ENCODE measurements at regions not wholly inside any gene's neighbourhood (a gene's known extent, or its start where the extent isn't known, plus 50 kb on each side); places are given as distances from the start of the nearest gene placed in this dataset.

GRCh38 chr11:37404231-37404630 is 806.2 kb upstream of the RAG2 start:
- Histone ChIP-seq H3K4me2 (replicated peaks; ENCODE audit: extremely low read depth, low read length, poor library complexity, severe bottlenecking) (no peak overlapping the region), H3K36me3 (replicated peaks in 1 of 2; ENCODE audit: control insufficient read depth in 1 of 2, insufficient read depth in 2 of 2, low read length in 2 of 2) (no peaks in the 10 kb centered on the region), H3K4me1 (ENCODE audit: control insufficient read depth in 1 of 2, insufficient read depth in 2 of 2, low read length in 2 of 2) (no peaks in the 10 kb centered on the region), H3K79me2 (ENCODE audit: insufficient read depth, low read length) (no peaks in the 10 kb centered on the region), H3K27ac (ENCODE audit: low read depth in 1 of 2, low read length in 2 of 2) (no peak overlapping the region), H2AFZ (ENCODE audit: insufficient read depth, low read depth, low read length, poor library complexity, severe bottlenecking) (no peak overlapping the region), H3K27me3 (ENCODE audit: control insufficient read depth in 2 of 2, insufficient read depth in 2 of 2, low read length in 2 of 2) (no peaks in the 10 kb centered on the region), H3K4me3 (replicated peaks in 1 of 3; ENCODE audit: low read depth in 2 of 3, low read length in 3 of 3) (no peak overlapping the region), H3K9ac (ENCODE audit: insufficient read depth, low read length, poor library complexity, severe bottlenecking) (no peak overlapping the region), H3K9me3 (replicated peaks in 1 of 2; ENCODE audit: control insufficient read depth in 1 of 2, insufficient read depth in 1 of 2, low read length in 2 of 2) (peaks cover 0 to 2% of the 10 kb centered on the region in 2 donors), H4K20me1 (ENCODE audit: insufficient read depth, low read length) (no peaks in the 10 kb centered on the region)
- Mint-ChIP-seq H3K4me3 (no peak overlapping the region), H3K4me1 (no peaks in the 10 kb centered on the region), H3K27ac (no peak overlapping the region), H3K36me3 (no peaks in the 10 kb centered on the region), H3K9me3 (peaks cover 0 to 6% (median 0%) of the 10 kb centered on the region in 7 donors), H3K27me3 (ENCODE audit: low read depth in 3 of 3) (peaks cover 0 to 1% (median 0%) of the 10 kb centered on the region in 3 donors)
- intact Hi-C loops (cut with micrococcal nuclease), result no loop called here
- TF ChIP-seq, protein P1, sequence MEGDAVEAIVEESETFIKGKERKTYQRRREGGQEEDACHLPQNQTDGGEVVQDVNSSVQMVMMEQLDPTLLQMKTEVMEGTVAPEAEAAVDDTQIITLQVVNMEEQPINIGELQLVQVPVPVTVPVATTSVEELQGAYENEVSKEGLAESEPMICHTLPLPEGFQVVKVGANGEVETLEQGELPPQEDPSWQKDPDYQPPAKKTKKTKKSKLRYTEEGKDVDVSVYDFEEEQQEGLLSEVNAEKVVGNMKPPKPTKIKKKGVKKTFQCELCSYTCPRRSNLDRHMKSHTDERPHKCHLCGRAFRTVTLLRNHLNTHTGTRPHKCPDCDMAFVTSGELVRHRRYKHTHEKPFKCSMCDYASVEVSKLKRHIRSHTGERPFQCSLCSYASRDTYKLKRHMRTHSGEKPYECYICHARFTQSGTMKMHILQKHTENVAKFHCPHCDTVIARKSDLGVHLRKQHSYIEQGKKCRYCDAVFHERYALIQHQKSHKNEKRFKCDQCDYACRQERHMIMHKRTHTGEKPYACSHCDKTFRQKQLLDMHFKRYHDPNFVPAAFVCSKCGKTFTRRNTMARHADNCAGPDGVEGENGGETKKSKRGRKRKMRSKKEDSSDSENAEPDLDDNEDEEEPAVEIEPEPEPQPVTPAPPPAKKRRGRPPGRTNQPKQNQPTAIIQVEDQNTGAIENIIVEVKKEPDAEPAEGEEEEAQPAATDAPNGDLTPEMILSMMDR (IDR thresholded peaks at IDR 0.05), result no peak
- DNase-seq, result no peak
- no CpG with 5 or more reads among the region's 2 CpGs for WGBS (ENCODE audit: insufficient coverage)

- intact Hi-C loops (cut with micrococcal nuclease), result no loop called here
- no peaks in the 10 kb centered on the region for H3K36me3 ChIP-seq (replicated peaks in 1 of 2; ENCODE audit: control insufficient read depth in 1 of 2, insufficient read depth in 2 of 2, low read length in 2 of 2)
- H3K27me3 ChIP-seq (ENCODE audit: control insufficient read depth in 2 of 2, insufficient read depth in 2 of 2, low read length in 2 of 2), result no peaks in the 10 kb centered on the region
- H3K36me3 Mint-ChIP-seq, result no peaks in the 10 kb centered on the region
- no CpG with 5 or more reads among the region's 1 CpG for WGBS (ENCODE audit: insufficient coverage)
- no peak overlapping the region for H3K27ac Mint-ChIP-seq
- H4K20me1 ChIP-seq (ENCODE audit: insufficient read depth, low read length), result no peaks in the 10 kb centered on the region
- H3K4me1 ChIP-seq (ENCODE audit: control insufficient read depth in 1 of 2, insufficient read depth in 2 of 2, low read length in 2 of 2), result no peaks in the 10 kb centered on the region
- DNase-seq, result no peak
- no peak overlapping the region for H3K4me3 ChIP-seq (replicated peaks in 1 of 3; ENCODE audit: low read depth in 2 of 3, low read length in 3 of 3)
- TF ChIP-seq, protein P1 (IDR thresholded peaks at IDR 0.05), result no peak
- H3K9me3 Mint-ChIP-seq, result peaks cover 0 to 10% (median 0%) of the 10 kb centered on the region in 7 donors
- no peak overlapping the region for H3K27ac ChIP-seq (ENCODE audit: low read depth in 1 of 2, low read length in 2 of 2)
- no peaks in the 10 kb centered on the region for H3K4me1 Mint-ChIP-seq
- no peak overlapping the region for H2AFZ ChIP-seq (ENCODE audit: insufficient read depth, low read depth, low read length, poor library complexity, severe bottlenecking)
- H3K9me3 ChIP-seq (replicated peaks in 1 of 2; ENCODE audit: control insufficient read depth in 1 of 2, insufficient read depth in 1 of 2, low read length in 2 of 2), result peaks cover 0 to 5% of the 10 kb centered on the region in 2 donors
- no peak overlapping the region for H3K9ac ChIP-seq (ENCODE audit: insufficient read depth, low read length, poor library complexity, severe bottlenecking)
- no peak overlapping the region for H3K4me3 Mint-ChIP-seq
- no peaks in the 10 kb centered on the region for H3K79me2 ChIP-seq (ENCODE audit: insufficient read depth, low read length)
- H3K4me2 ChIP-seq (replicated peaks; ENCODE audit: extremely low read depth, low read length, poor library complexity, severe bottlenecking), result no peak overlapping the region
- peaks cover 0 to 1% (median 0%) of the 10 kb centered on the region in 3 donors for H3K27me3 Mint-ChIP-seq (ENCODE audit: low read depth in 3 of 3)
These were observed 804.6 kb upstream of the RAG2 start for GRCh38 chr11:37402663-37403062.
